H1 (cell line): ENCODE measurements at regions not wholly inside any gene's neighbourhood (a gene's known extent, or its start where the extent isn't known, plus 50 kb on each side); places are given as distances from the start of the nearest gene placed in this dataset.

ENCODE experiments used
- ATF2 ChIP-seq: IDR thresholded peaks from 2 replicates; pipeline ENCODE4 v1.6.1; 2012; ENCODE audit warnings: low read length, inconsistent platforms
- CEBPB ChIP-seq: IDR thresholded peaks from 2 replicates; pipeline ENCODE4 v1.6.1; 2012; ENCODE audit warnings: low read depth, low read length
- CHD1 ChIP-seq: IDR thresholded peaks from 2 replicates; pipeline ENCODE4 v1.6.1; 2012; ENCODE audit warnings: low read depth, low read length, improper control_type of control experiment
- EP300 ChIP-seq, 2 experiments: IDR thresholded peaks; 1 replicate in 1 of 2; 2 replicates in 1 of 2; pipeline ENCODE4 v1.6.1; 2011 to 2012; ENCODE audit warnings: low read depth in 2 of 2, low read length in 2 of 2, mild to moderate bottlenecking in 2 of 2, borderline replicate concordance in 1 of 2, inconsistent platforms in 1 of 2, moderate library complexity in 1 of 2
- MAX ChIP-seq: IDR thresholded peaks from 2 replicates; pipeline ENCODE4 v1.6.1; 2012; ENCODE audit warnings: inconsistent platforms
- RAD21 ChIP-seq, 2 experiments: IDR thresholded peaks in 1 of 2; conservative IDR thresholded peaks in 1 of 2; 2 replicates each; pipeline ENCODE4 v1.6.1; 2011; ENCODE audit warnings: low read depth in 2 of 2, low read length in 2 of 2, improper control_type of control experiment in 1 of 2, inconsistent platforms in 1 of 2, mild to moderate bottlenecking in 1 of 2, moderate library complexity in 1 of 2
- SIN3A ChIP-seq, 2 experiments: IDR thresholded peaks in 1 of 2; conservative IDR thresholded peaks in 1 of 2; 2 replicates each; pipeline ENCODE4 v1.6.1; 2011 to 2012; ENCODE audit warnings: low read length in 2 of 2, improper control_type of control experiment in 1 of 2, low read depth in 1 of 2, mild to moderate bottlenecking in 1 of 2
- TAF1 ChIP-seq: IDR thresholded peaks from 2 replicates; pipeline ENCODE4 v1.6.1; 2011; ENCODE audit warnings: mild to moderate bottlenecking, low read depth, low read length

DNA sequence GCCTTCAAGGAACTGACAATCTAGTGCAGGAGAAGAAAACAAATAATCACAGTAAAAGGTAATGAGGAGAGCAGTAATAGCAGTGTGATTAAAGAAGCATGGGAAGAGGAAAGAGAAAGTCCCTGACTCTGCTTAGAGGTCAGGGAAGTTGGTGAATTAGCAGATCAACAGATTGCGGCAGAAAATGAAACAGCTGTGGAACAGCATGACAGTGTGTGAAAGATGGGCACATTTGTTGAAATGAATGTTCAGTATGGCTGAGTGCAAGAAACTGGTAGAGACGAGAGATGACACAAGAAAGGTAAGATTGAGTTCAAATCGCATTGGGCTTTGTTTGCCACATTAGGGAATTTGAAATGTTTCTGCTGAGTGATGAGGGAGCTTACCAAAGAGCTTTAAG, 63.7 kb upstream of the RASSF8 start (continued):
- no peak for TF ChIP-seq SIN3A (conservative IDR thresholded peaks at IDR 0.05 in 1 of 2, IDR thresholded peaks at IDR 0.05 in 1 of 2; ENCODE audit: low read depth in 1 of 2, low read length in 2 of 2)
- TF ChIP-seq CHD1: no peak
- TF ChIP-seq EP300 (IDR thresholded peaks at IDR 0.05; ENCODE audit: borderline replicate concordance in 1 of 2, low read depth in 2 of 2, low read length in 2 of 2): no peak
- TF ChIP-seq ATF2: no peak
- TF ChIP-seq TAF1: no peak
- TF ChIP-seq MAX: no peak
- no peak for TF ChIP-seq RAD21 (IDR thresholded peaks at IDR 0.05 in 1 of 2, conservative IDR thresholded peaks at IDR 0.05 in 1 of 2; ENCODE audit: low read depth in 2 of 2, low read length in 2 of 2)
- no peak for TF ChIP-seq CEBPB
- TF ChIP-seq, all 59 proteins: peak for 0
